SK-N-SH treated with all-trans-retinoic acid at 6 μM for 48 hours (cell line): ENCODE measurements at regions not wholly inside any gene's neighbourhood (a gene's known extent, or its start where the extent isn't known, plus 50 kb on each side); places are given as distances from the start of the nearest gene placed in this dataset.

Experiments used
- ARNTL ChIP-seq: fragments of 450-650 bp; formaldehyde crosslinking; IDR thresholded peaks from 2 replicates; pipeline ENCODE4 v1.5.0; 2020; ENCODE audit warnings: low read depth, mild to moderate bottlenecking, moderate library complexity, borderline replicate concordance
- OSR1 ChIP-seq: fragments of 250-450 bp; sonication (Bioruptor Pico); IDR thresholded peaks from 2 replicates; pipeline ENCODE4 v1.8.0; 2022; ENCODE audit warnings: moderate library complexity, mild to moderate bottlenecking, inconsistent platforms
- TCF4 ChIP-seq: fragments of 250-450 bp; sonication (Bioruptor Pico); IDR thresholded peaks from 2 replicates; pipeline ENCODE4 v1.8.0; 2021; ENCODE audit warnings: mild to moderate bottlenecking, moderate library complexity, borderline replicate concordance
- TOX ChIP-seq: fragments of 250-450 bp; sonication (Bioruptor Pico); IDR thresholded peaks from 2 replicates; pipeline ENCODE4 v1.8.0; 2021; ENCODE audit warnings: mild to moderate bottlenecking, moderate library complexity, borderline replicate concordance
- TF ChIP-seq, protein P1 (sequence below): fragments of 250-450 bp; sonication (Bioruptor Pico); IDR thresholded peaks from 2 replicates; pipeline ENCODE4 v1.8.0; 2020; ENCODE audit warnings: mild to moderate bottlenecking, moderate library complexity, borderline replicate concordance
- TF ChIP-seq, protein P2 (sequence below): fragments of 250-450 bp; sonication (Bioruptor Pico); IDR thresholded peaks from 2 replicates; pipeline ENCODE4 v1.5.0; 2020; ENCODE audit warnings: mild to moderate bottlenecking, moderate library complexity

DNA sequence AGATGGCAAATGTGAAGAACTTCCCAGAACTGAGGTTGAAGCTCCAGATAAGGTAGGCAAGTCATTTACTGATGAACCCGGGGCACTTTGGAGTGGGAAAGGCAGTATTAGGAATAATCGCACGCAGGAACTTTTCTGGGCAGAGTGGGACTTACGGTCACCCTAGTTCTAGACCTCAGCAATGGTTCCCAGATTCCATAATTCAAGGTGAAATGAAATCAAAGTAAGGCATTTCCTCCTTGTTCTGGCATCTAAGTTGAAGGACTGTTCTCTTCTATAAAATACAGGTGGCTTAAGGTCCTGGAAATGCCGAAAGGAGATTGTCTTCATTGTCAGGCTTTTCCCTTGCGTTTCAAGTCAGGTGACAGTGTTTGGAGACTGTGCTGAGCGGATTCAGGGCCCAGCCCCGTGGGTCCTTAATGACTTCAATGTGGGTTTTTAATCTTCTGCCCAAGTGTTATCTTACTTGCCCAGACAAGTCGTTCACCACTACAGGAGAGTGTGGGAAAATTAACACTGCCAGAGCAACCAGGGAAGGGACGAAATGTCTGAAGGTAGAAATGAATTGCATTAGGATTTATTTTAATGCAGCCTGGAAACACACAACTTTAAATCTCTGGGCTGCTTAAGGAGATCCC lies 52.1 kb upstream of the STOX2 start:
- TF ChIP-seq OSR1 (CRISPR knock-in tag) (no peak), TOX (CRISPR knock-in tag) (no peak), ARNTL (CRISPR knock-in tag) (no peak), TCF4 (CRISPR knock-in tag) (no peak)
- TF ChIP-seq, protein P1, sequence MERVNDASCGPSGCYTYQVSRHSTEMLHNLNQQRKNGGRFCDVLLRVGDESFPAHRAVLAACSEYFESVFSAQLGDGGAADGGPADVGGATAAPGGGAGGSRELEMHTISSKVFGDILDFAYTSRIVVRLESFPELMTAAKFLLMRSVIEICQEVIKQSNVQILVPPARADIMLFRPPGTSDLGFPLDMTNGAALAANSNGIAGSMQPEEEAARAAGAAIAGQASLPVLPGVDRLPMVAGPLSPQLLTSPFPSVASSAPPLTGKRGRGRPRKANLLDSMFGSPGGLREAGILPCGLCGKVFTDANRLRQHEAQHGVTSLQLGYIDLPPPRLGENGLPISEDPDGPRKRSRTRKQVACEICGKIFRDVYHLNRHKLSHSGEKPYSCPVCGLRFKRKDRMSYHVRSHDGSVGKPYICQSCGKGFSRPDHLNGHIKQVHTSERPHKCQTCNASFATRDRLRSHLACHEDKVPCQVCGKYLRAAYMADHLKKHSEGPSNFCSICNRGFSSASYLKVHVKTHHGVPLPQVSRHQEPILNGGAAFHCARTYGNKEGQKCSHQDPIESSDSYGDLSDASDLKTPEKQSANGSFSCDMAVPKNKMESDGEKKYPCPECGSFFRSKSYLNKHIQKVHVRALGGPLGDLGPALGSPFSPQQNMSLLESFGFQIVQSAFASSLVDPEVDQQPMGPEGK, result no peak
- TF ChIP-seq, protein P2, sequence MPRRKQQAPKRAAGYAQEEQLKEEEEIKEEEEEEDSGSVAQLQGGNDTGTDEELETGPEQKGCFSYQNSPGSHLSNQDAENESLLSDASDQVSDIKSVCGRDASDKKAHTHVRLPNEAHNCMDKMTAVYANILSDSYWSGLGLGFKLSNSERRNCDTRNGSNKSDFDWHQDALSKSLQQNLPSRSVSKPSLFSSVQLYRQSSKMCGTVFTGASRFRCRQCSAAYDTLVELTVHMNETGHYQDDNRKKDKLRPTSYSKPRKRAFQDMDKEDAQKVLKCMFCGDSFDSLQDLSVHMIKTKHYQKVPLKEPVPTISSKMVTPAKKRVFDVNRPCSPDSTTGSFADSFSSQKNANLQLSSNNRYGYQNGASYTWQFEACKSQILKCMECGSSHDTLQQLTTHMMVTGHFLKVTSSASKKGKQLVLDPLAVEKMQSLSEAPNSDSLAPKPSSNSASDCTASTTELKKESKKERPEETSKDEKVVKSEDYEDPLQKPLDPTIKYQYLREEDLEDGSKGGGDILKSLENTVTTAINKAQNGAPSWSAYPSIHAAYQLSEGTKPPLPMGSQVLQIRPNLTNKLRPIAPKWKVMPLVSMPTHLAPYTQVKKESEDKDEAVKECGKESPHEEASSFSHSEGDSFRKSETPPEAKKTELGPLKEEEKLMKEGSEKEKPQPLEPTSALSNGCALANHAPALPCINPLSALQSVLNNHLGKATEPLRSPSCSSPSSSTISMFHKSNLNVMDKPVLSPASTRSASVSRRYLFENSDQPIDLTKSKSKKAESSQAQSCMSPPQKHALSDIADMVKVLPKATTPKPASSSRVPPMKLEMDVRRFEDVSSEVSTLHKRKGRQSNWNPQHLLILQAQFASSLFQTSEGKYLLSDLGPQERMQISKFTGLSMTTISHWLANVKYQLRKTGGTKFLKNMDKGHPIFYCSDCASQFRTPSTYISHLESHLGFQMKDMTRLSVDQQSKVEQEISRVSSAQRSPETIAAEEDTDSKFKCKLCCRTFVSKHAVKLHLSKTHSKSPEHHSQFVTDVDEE (CRISPR knock-in tag), result no peak
